ENCODE measurements at regions not wholly inside any gene's neighbourhood (a gene's known extent, or its start where the extent isn't known, plus 50 kb on each side); places are given as distances from the start of the nearest gene placed in this dataset.

- DNase-seq (no peak), ATAC-seq (ENCODE audit: low read depth) (no peak)
- POLR2A ChIA-PET = no interaction called here
- Mint-ChIP-seq H3K4me1 (no peaks in the 10 kb centered on the region), H3K9me3 (peaks cover 5% of the 10 kb centered on the region), H3K27me3 (no peaks in the 10 kb centered on the region), H3K36me3 (no peaks in the 10 kb centered on the region), H3K4me3 (no peak overlapping the region), H3K27ac (no peak overlapping the region)
Observed at GRCh38 chr3:176521531-176522175, 675.6 kb downstream of the TBL1XR1 start.

- Mint-ChIP-seq H3K4me3 (no peak overlapping the region), H3K27ac (no peak overlapping the region), H3K27me3 (no peaks in the 10 kb centered on the region), H3K9me3 (peaks cover 16% of the 10 kb centered on the region), H3K36me3 (no peaks in the 10 kb centered on the region), H3K4me1 (no peaks in the 10 kb centered on the region)
- POLR2A ChIA-PET = no interaction called here
- ATAC-seq (ENCODE audit: low read depth) (no peak), DNase-seq (no peak)
Observed at GRCh38 chr3:176514297-176514696, 683.0 kb downstream of the TBL1XR1 start.

GRCh38 chr3:176513604-176514003, 683.7 kb downstream of the TBL1XR1 start:
- Mint-ChIP-seq H3K27me3 (no peaks in the 10 kb centered on the region), H3K9me3 (peaks cover 16% of the 10 kb centered on the region), H3K27ac (no peak overlapping the region), H3K36me3 (no peaks in the 10 kb centered on the region), H3K4me3 (no peak overlapping the region), H3K4me1 (no peaks in the 10 kb centered on the region)
- POLR2A ChIA-PET = no interaction called here
- DNase-seq = no peak
- no peak for ATAC-seq (ENCODE audit: low read depth)

GRCh38 chr3:176512037-176512436, 685.2 kb downstream of the TBL1XR1 start:
- Mint-ChIP-seq H3K27me3 (no peaks in the 10 kb centered on the region), H3K27ac (no peak overlapping the region), H3K36me3 (no peaks in the 10 kb centered on the region), H3K4me1 (no peaks in the 10 kb centered on the region), H3K4me3 (no peak overlapping the region), H3K9me3 (peaks cover 14% of the 10 kb centered on the region)
- POLR2A ChIA-PET = no interaction called here
- ATAC-seq (ENCODE audit: low read depth) (no peak), DNase-seq (no peak)

DNA sequence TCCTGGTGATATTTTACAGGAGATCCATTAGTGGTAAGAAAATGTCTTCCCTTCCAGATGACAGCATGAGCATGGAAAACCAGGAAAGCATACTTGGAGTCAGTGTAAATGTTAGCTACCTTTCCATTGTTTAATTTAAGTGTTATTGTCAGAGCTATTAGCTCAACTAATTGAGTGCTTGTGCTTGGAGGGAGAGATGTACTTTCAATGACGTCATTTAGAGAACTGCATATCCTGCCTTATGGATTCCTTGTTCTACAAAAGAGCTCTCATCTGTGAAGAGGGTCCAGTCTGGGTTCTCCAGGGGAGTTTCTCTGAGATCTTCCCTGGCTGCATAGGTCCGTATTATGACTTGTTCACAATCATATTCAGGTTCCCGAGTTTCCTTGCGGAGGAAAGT, 687.2 kb downstream of the TBL1XR1 start:
- Mint-ChIP-seq H3K4me1 (no peaks in the 10 kb centered on the region), H3K4me3 (no peak overlapping the region), H3K9me3 (peaks cover 13% of the 10 kb centered on the region), H3K27me3 (no peaks in the 10 kb centered on the region), H3K36me3 (no peaks in the 10 kb centered on the region), H3K27ac (no peak overlapping the region)
- no peak for ATAC-seq (ENCODE audit: low read depth)
- POLR2A ChIA-PET = no interaction called here
- no peak for DNase-seq

DNA sequence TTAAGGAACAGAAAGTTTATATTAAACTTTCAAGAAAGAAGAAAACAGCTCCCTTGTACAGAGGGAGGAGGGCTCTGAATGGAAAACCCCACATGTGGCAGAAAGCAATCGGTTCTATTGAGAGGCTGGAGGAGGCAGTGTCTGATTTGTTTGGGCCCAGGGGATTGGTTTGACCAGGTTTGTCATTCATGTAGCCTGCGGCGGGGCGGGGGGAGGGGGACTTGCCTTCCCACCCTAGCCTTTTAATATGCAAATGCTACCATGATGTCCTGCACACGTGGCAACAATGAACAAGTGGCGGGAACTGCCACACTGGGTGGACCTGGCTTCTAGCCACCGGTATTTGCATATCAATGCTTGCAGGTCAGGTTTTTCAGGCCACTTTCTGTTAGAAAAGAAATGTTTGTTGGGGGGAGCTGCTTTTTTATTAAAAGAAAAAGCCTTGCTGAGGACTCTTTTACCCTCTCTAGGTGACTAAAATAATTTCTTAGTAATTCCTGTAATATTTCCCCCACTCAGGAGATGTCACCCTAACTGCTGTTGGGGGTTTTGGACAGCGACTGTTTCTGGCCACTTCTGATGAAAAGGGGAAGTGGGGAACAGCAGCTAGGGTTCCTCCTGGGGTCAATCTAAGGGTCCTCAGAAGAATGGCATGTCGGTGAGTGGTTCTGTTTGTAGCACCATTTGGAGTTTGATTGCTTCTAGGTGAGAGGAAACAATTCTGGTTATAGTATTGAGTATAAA, 691.2 kb downstream of the TBL1XR1 start:
- POLR2A ChIA-PET = no interaction called here
- no peak for DNase-seq
- no peaks in the 10 kb centered on the region for H3K4me1 Mint-ChIP-seq
- no peak for ATAC-seq (ENCODE audit: low read depth)
- H3K9me3 Mint-ChIP-seq = no peaks in the 10 kb centered on the region
- H3K4me3 Mint-ChIP-seq = no peak overlapping the region
- H3K27me3 Mint-ChIP-seq = no peaks in the 10 kb centered on the region
- H3K27ac Mint-ChIP-seq = no peak overlapping the region
- no peaks in the 10 kb centered on the region for H3K36me3 Mint-ChIP-seq

DNA sequence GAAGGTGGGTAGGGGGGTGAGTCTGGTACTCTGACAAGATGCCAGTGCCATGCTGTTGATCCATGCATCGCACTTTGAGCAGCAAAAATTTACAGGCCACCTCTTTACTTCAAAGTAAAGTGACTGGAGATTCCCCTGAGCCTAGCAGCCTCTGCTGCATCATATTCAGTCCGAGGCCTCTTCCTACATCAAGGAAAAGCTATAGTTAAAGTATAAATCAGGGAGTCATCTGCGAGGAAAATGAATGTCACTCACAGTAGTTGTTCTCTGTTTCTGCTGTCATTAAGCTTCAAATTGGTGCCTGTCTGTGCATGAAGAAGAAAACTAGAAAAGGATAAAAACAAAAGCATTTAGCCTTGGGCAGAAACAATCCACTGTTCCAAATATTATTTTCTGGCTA, 706.2 kb downstream of the TBL1XR1 start:
- H3K4me3 Mint-ChIP-seq = no peak overlapping the region
- H3K27ac Mint-ChIP-seq = no peak overlapping the region
- POLR2A ChIA-PET = no interaction called here
- ATAC-seq (ENCODE audit: low read depth) (no peak), DNase-seq (no peak)
- H3K9me3 Mint-ChIP-seq = no peaks in the 10 kb centered on the region
- H3K36me3 Mint-ChIP-seq = no peaks in the 10 kb centered on the region
- no peaks in the 10 kb centered on the region for H3K27me3 Mint-ChIP-seq
- H3K4me1 Mint-ChIP-seq = no peaks in the 10 kb centered on the region

DNA sequence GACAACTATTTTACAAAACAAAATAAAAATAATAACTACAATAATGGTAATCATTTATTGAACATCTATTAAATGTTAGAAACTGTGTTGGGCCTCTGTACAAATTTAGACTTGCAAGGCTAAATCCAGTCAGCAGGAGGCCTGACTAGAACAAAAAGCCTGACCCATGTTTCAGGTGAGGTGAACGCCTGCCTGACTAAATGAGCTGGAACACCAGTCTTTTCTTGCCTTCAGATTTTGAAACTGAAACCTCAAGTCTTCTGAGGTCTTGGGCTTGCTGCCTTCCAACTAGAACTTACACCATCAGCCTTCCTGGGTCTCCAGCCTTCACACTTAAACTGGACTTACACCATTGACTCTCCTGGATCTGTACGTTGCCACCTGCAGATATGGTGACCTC, 706.9 kb downstream of the TBL1XR1 start:
- H3K27ac Mint-ChIP-seq = no peak overlapping the region
- H3K27me3 Mint-ChIP-seq = no peaks in the 10 kb centered on the region
- DNase-seq (no peak), ATAC-seq (ENCODE audit: low read depth) (no peak)
- no peaks in the 10 kb centered on the region for H3K9me3 Mint-ChIP-seq
- H3K36me3 Mint-ChIP-seq = no peaks in the 10 kb centered on the region
- no peak overlapping the region for H3K4me3 Mint-ChIP-seq
- POLR2A ChIA-PET = no interaction called here
- no peaks in the 10 kb centered on the region for H3K4me1 Mint-ChIP-seq

DNA sequence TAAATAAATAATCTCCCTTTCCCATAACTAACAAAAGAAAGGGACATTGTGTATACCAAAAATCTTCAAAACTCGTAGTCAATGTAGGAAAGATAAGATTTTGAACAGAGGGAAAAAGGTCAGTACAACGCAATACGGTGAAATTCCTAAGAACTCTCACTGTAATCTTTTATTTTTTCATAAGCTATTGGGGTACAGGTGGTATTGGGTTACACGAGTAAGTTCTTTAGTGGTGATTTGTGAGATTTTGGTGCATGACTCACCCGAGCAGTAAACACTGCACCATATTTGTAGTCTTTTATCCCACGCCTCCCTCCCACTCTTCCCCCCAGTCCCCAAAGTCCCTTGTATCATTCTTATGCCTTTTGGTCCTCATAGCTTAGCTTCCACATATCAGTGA, 718.0 kb downstream of the TBL1XR1 start:
- Mint-ChIP-seq H3K4me3 (no peak overlapping the region), H3K27ac (no peak overlapping the region), H3K27me3 (no peaks in the 10 kb centered on the region), H3K4me1 (no peaks in the 10 kb centered on the region), H3K36me3 (no peaks in the 10 kb centered on the region), H3K9me3 (peaks cover 8% of the 10 kb centered on the region)
- POLR2A ChIA-PET = no interaction called here
- ATAC-seq (ENCODE audit: low read depth) (no peak), DNase-seq (no peak)

DNA sequence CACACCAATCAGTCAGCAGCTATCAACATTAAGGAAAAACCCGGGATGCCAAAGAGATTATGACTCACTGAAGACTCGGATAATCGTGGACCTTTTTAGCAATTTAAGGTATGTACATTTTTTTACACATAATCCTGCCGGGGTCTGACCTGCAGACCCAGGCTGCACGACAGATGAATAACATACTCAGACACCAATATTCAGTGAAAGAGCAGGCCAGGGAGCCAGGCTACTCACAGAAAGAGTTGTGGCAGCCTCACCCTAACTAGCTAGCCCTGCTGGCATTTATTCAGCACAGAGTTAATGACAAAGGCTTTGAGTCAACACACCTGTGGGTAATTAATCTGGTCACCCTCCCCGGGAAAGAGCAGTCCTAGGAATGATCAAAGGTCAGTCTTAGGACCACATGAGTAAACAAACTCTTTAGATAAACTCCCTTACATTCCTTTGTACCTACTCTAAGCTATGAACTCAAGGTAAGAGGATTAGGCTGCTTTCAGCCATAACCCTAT, 727.5 kb downstream of the TBL1XR1 start:
- H3K4me3 Mint-ChIP-seq = no peak overlapping the region
- ATAC-seq (ENCODE audit: low read depth) = no peak
- POLR2A ChIA-PET = no interaction called here
- no peaks in the 10 kb centered on the region for H3K4me1 Mint-ChIP-seq
- H3K27ac Mint-ChIP-seq = no peak overlapping the region
- DNase-seq = no peak
- no peaks in the 10 kb centered on the region for H3K27me3 Mint-ChIP-seq
- no peaks in the 10 kb centered on the region for H3K36me3 Mint-ChIP-seq
- peaks cover 4% of the 10 kb centered on the region for H3K9me3 Mint-ChIP-seq

DNA sequence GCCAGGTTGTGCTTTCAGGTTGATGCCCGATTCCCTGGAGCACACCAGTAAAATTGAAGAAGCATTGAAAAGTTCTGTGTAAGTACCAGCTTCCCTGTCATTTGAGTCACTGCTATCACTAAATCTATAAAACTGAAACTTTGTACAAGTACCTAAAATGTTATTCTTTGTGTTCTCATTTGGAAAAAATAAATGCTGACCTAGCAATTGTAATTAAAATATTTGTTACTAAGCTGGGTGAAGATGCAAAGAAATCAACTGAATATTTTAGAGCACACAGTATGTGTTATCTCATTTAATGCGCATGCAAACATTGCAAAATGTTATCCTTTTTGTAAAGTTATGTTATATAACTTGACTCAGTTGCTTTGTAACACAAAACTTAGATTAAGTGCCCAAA, 733.7 kb downstream of the TBL1XR1 start:
- no peak overlapping the region for H3K4me3 Mint-ChIP-seq
- H3K36me3 Mint-ChIP-seq = no peaks in the 10 kb centered on the region
- H3K27me3 Mint-ChIP-seq = no peaks in the 10 kb centered on the region
- H3K27ac Mint-ChIP-seq = no peak overlapping the region
- no peak for ATAC-seq (ENCODE audit: low read depth)
- no peaks in the 10 kb centered on the region for H3K4me1 Mint-ChIP-seq
- POLR2A ChIA-PET = no interaction called here
- H3K9me3 Mint-ChIP-seq = no peaks in the 10 kb centered on the region
- DNase-seq = no peak

GRCh38 chr3:176447369-176447768, 749.9 kb downstream of the TBL1XR1 start:
- H3K4me3 Mint-ChIP-seq = no peak overlapping the region
- POLR2A ChIA-PET = no interaction called here
- peaks cover 3% of the 10 kb centered on the region for H3K9me3 Mint-ChIP-seq
- H3K4me1 Mint-ChIP-seq = no peaks in the 10 kb centered on the region
- no peak overlapping the region for H3K27ac Mint-ChIP-seq
- no peaks in the 10 kb centered on the region for H3K36me3 Mint-ChIP-seq
- no peak for ATAC-seq (ENCODE audit: low read depth)
- no peak for DNase-seq
- H3K27me3 Mint-ChIP-seq = no peaks in the 10 kb centered on the region

DNA sequence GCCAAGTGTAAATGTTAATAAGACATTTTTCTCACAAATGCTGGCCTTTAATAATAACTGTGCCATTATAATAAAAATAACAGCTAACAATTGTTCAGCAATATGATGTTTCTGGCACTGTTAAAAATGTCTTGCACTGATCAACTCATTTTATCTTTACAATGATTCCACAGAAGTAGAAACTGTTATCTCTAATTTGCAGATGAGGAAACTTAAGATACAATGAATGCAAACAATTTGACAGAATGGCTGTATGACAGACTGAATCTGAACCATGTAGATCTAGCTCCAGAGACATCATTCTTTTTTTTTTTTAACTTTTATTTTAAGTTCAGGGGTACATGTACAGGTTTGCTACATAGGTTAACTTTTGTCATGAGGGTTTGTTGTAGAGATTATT, 755.0 kb downstream of the TBL1XR1 start:
- H3K4me3 Mint-ChIP-seq = no peak overlapping the region
- H3K27me3 Mint-ChIP-seq = no peaks in the 10 kb centered on the region
- H3K4me1 Mint-ChIP-seq = no peaks in the 10 kb centered on the region
- ATAC-seq (ENCODE audit: low read depth) = no peak
- no peak for DNase-seq
- POLR2A ChIA-PET = no interaction called here
- H3K27ac Mint-ChIP-seq = no peak overlapping the region
- no peaks in the 10 kb centered on the region for H3K36me3 Mint-ChIP-seq
- peaks cover 1% of the 10 kb centered on the region for H3K9me3 Mint-ChIP-seq

DNA sequence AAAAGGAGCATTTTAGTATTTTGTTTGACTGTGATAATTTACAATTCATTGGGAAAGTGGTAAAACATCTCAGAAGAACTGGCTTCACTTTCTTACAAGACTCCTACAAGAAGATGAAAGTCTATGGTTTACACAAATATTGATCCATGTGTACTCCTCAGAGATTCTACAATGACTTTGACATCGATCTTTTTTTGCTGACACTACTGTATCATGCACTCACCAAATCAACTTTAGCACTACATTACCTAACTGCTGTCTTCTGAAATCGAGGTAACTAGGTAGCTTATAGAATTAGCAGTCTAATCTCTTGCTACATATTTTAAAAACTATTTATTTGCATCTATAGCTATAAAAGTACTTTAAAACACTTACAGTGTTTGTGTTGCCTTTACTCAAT, 757.6 kb downstream of the TBL1XR1 start:
- no peaks in the 10 kb centered on the region for H3K27me3 Mint-ChIP-seq
- no peak for DNase-seq
- no peak overlapping the region for H3K4me3 Mint-ChIP-seq
- H3K4me1 Mint-ChIP-seq = no peaks in the 10 kb centered on the region
- H3K9me3 Mint-ChIP-seq = peaks cover 1% of the 10 kb centered on the region
- no peak overlapping the region for H3K27ac Mint-ChIP-seq
- no peak for ATAC-seq (ENCODE audit: low read depth)
- POLR2A ChIA-PET = no interaction called here
- H3K36me3 Mint-ChIP-seq = no peaks in the 10 kb centered on the region
